ENCODE measurements at regions not wholly inside any gene's neighbourhood (a gene's known extent, or its start where the extent isn't known, plus 50 kb on each side); places are given as distances from the start of the nearest gene placed in this dataset.

DNA sequence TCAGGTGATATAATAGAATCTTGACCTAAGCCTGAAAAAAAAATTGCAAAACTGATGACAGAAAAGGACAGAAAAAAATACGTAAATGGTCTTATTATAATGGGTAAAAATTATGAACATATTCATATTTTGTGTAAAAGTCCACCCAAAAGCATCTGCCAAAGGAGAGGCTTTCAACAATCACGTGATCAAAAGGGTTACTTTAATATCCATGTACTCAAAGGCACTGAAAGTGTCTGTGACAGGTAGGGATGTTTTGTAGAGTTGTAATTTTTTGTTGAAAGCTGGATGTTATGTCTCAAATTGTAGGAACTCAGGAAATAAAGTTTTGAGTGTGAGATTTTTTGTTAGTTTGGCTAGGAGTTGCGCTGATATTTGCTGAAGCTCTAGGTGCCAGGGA is 144.8 kb upstream of the GALNTL6 start:
- no peaks in the 10 kb centered on the region for H3K36me3 ChIP-seq (replicated peaks in 1 of 2; ENCODE audit: insufficient read depth in 1 of 2, low read depth in 2 of 2)
- H3K27ac ChIP-seq = no peak overlapping the region
- intact Hi-C loops (cut with DNase I) = no loop called here
- H3K4me1 ChIP-seq = no peaks in the 10 kb centered on the region
- no peaks in the 10 kb centered on the region for H3K9me3 ChIP-seq
- no peak for DNase-seq
- no peak overlapping the region for H3K4me3 ChIP-seq
- ATAC-seq = no peak
- TF ChIP-seq, protein P1, sequence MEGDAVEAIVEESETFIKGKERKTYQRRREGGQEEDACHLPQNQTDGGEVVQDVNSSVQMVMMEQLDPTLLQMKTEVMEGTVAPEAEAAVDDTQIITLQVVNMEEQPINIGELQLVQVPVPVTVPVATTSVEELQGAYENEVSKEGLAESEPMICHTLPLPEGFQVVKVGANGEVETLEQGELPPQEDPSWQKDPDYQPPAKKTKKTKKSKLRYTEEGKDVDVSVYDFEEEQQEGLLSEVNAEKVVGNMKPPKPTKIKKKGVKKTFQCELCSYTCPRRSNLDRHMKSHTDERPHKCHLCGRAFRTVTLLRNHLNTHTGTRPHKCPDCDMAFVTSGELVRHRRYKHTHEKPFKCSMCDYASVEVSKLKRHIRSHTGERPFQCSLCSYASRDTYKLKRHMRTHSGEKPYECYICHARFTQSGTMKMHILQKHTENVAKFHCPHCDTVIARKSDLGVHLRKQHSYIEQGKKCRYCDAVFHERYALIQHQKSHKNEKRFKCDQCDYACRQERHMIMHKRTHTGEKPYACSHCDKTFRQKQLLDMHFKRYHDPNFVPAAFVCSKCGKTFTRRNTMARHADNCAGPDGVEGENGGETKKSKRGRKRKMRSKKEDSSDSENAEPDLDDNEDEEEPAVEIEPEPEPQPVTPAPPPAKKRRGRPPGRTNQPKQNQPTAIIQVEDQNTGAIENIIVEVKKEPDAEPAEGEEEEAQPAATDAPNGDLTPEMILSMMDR (IDR thresholded peaks at IDR 0.05) = no peak
- H3K27me3 ChIP-seq = no peaks in the 10 kb centered on the region
- 74 to 75% methylated on average over 3 of the region's 3 CpGs for WGBS, 2 donors

DNA sequence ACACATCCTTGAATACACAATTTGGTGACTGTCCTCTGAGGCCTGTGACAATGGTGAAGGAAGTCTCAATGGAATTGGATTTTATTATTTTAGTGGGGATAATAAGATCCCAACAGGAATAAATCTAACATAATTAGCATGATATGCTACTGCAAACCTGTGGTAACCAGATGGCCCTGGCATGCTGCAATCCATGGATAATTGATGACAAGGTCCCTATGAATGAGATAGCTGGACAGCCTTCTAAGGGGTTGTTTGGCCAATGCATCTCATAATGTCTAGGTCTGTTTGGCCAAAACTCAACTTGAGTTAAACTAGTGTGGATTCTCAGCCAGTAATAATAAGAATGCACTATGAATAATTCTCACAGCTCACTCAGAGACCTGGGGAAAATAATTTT is 145.3 kb upstream of the GALNTL6 start:
- H3K9me3 ChIP-seq = no peaks in the 10 kb centered on the region
- DNase-seq (no peak), ATAC-seq (no peak)
- TF ChIP-seq, protein P1 (IDR thresholded peaks at IDR 0.05) = no peak
- TF ChIP-seq POLR2A (IDR thresholded peaks at IDR 0.05) = no peak
- no peak overlapping the region for H3K27ac ChIP-seq
- H3K4me1 ChIP-seq = no peaks in the 10 kb centered on the region
- intact Hi-C loops (cut with DNase I) = no loop called here
- H3K36me3 ChIP-seq (replicated peaks in 1 of 2; ENCODE audit: insufficient read depth in 1 of 2, low read depth in 2 of 2) = no peaks in the 10 kb centered on the region
- H3K4me3 ChIP-seq = no peak overlapping the region
- H3K27me3 ChIP-seq = no peaks in the 10 kb centered on the region

DNA sequence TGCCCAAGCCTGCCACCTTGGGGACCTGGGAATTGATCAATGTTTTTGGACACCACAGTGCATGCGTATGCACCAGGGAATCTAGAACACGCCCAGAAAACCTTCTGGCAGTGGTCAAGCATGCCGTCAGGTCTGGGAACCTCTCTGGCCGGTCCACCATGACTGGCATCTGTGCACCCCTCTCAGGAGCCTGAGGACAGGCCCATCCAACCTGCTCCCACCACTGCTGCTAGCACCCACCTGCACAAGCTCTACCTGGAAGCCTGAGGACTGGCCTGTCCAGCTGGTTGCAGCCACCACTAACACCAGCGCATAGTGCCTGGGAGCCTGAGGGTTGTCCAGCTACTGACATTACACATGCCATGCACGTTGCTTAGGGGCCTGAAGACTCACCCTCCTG is 162.1 kb upstream of the GALNTL6 start:
- H3K27me3 ChIP-seq = no peaks in the 10 kb centered on the region
- WGBS, 2 donors = 75 to 77% methylated on average over 5 to 6 of the region's 6 CpGs
- intact Hi-C loops (cut with DNase I) = no loop called here

DNA sequence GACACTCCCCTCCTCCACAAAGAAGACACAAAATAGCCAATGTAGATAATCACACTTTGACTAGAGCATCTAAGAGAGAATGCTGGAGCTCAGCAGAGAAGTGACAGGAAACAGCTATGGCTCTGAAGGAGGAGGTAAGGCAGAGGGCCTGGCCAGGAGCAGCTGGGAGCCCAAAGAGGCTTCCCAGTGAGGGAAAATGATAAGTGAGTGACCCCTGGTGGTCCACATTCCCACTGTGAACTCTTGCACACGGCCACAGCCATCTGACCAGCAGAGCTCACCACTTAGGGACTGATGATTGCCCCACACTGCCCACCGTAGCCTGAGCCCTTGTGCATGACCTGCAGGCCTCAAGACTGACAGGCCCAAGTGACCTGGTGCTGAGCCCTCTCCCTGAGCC is 162.7 kb upstream of the GALNTL6 start:
- WGBS, 2 donors = 40 to 58% methylated on average over 2 of the region's 2 CpGs
- TF ChIP-seq POLR2A (IDR thresholded peaks at IDR 0.05) = no peak
- TF ChIP-seq, protein P1 (IDR thresholded peaks at IDR 0.05) = no peak
- no peaks in the 10 kb centered on the region for H3K27me3 ChIP-seq
- no peaks in the 10 kb centered on the region for H3K36me3 ChIP-seq (replicated peaks in 1 of 2; ENCODE audit: insufficient read depth in 1 of 2, low read depth in 2 of 2)
- H3K27ac ChIP-seq = no peak overlapping the region
- DNase-seq (no peak), ATAC-seq (no peak)
- H3K4me1 ChIP-seq = no peaks in the 10 kb centered on the region
- no peaks in the 10 kb centered on the region for H3K9me3 ChIP-seq
- intact Hi-C loops (cut with DNase I) = no loop called here
- no peak overlapping the region for H3K4me3 ChIP-seq

More for the DNA sequence above, 162.1 kb upstream of the GALNTL6 start:
- Histone ChIP-seq H3K4me3 (no peak overlapping the region), H3K36me3 (replicated peaks in 1 of 2; ENCODE audit: insufficient read depth in 1 of 2, low read depth in 2 of 2) (no peaks in the 10 kb centered on the region), H3K27ac (no peak overlapping the region), H3K9me3 (no peaks in the 10 kb centered on the region), H3K4me1 (no peaks in the 10 kb centered on the region)
- no peak for DNase-seq
- TF ChIP-seq, protein P1 (IDR thresholded peaks at IDR 0.05) = no peak
- TF ChIP-seq POLR2A (IDR thresholded peaks at IDR 0.05) = no peak
- ATAC-seq = no peak

DNA sequence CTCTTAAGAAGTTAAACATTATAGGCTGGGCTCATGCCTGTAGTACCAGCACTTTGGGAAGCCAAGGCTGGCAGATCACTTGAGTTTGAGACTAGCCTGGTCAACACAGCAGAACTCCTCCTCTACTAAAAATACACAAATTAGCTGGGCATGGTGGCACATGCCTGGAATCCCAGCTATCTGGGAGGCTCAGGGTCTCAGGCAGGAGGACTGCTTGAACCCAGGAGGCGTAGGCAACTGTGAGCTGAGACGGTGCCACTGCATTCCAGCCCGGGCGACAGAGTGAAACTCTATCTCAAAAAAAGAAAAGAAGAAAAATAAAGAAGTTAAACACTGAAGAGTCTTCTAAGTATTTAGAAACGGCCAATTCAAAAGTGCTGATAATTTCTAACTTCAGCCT is 164.3 kb upstream of the GALNTL6 start:
- Histone ChIP-seq H3K27ac (no peak overlapping the region), H3K36me3 (replicated peaks in 1 of 2; ENCODE audit: insufficient read depth in 1 of 2, low read depth in 2 of 2) (no peaks in the 10 kb centered on the region), H3K27me3 (no peaks in the 10 kb centered on the region), H3K4me1 (no peaks in the 10 kb centered on the region), H3K9me3 (no peaks in the 10 kb centered on the region), H3K4me3 (no peak overlapping the region)
- intact Hi-C loops (cut with DNase I) = no loop called here
- TF ChIP-seq POLR2A (IDR thresholded peaks at IDR 0.05) = no peak
- TF ChIP-seq, protein P1 (IDR thresholded peaks at IDR 0.05) = no peak
- ATAC-seq (no peak), DNase-seq (no peak)
- 58 to 68% methylated on average over 5 of the region's 5 CpGs for WGBS, 2 donors

All from body of pancreas (tissue), 4 donors.